IPS DF 6.9 (cell line): ENCODE measurements at regions not wholly inside any gene's neighbourhood (a gene's known extent, or its start where the extent isn't known, plus 50 kb on each side); places are given as distances from the start of the nearest gene placed in this dataset.

Source experiments
- DNase-seq: peaks from one replicate; pipeline ENCODE4 v3.0.0-alpha.2; 2013; ENCODE audit warnings: low read depth, low spot score
- H3K27ac ChIP-seq: one replicate; pipeline ENCODE4 v1.5.1; 2013; ENCODE audit warnings: low read length, control low read depth
- H3K27me3 ChIP-seq: 2 replicates; pipeline ENCODE4 v1.6.1; 2013; ENCODE audit warnings: mild to moderate bottlenecking, low read length; ENCODE audit not compliant: control insufficient read depth, insufficient read depth
- H3K36me3 ChIP-seq: 2 replicates; pipeline ENCODE4 v1.6.1; 2013; ENCODE audit warnings: low read length; ENCODE audit not compliant: control insufficient read depth, insufficient read depth
- H3K4me1 ChIP-seq: 2 replicates; pipeline ENCODE4 v1.6.1; 2013; ENCODE audit warnings: low read length; ENCODE audit not compliant: control insufficient read depth, insufficient read depth
- H3K4me3 ChIP-seq: 2 replicates; pipeline ENCODE4 v1.5.1; 2013; ENCODE audit warnings: mild to moderate bottlenecking, low read length
- H3K9me3 ChIP-seq: 2 replicates; pipeline ENCODE4 v1.6.1; 2013; ENCODE audit warnings: low read length, inconsistent platforms; ENCODE audit not compliant: control insufficient read depth, insufficient read depth
- WGBS: extraction: QIAGEN DNeasy Blood & Tissue Kit; methylation state at CpG from one replicate; pipeline ENCODE4 v1.1.7; 2013; ENCODE audit warnings: mixed read lengths, missing lambda C conversion rate; ENCODE audit not compliant: insufficient read length, insufficient coverage; 5-methylcytosine and 5-hydroxymethylcytosine counted together

DNA sequence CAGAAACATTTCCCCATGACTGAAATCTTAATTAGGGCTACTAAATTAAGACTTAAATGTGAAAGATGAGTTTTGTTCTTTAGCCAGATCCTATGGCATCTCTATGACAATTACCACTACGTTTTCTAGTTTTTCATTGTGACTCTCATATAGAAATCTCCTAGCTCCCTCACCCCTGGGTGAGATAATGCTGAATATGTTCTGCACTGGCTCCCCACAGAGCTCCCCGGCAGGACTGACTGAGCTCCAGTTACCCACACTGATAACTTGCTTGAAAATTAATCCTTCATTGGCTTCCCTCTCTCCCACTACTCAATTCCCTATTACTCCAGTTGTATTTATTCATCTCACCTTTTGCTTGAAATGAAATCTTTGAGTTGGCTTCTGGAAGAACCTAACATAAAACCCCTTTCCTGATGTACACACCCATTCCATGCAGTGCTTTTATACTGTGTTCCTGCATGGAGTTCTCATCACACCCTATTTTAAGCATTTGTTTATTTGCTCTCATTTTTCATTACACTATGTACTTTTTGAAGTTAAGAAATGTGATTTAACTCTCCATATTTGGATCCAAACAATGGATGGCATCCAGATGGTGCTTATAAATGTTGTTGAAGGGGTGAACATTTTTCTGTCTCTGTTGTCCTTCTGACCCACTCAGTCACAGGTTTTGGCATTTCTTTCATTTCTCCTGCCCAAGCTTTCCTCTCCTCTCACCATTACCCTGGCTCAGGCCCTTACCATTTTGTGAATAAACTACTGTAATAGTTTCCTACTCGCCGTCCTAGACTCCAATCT is 623.4 kb downstream of the SPRY1 start:
- no peak overlapping the region for H3K4me3 ChIP-seq

DNA sequence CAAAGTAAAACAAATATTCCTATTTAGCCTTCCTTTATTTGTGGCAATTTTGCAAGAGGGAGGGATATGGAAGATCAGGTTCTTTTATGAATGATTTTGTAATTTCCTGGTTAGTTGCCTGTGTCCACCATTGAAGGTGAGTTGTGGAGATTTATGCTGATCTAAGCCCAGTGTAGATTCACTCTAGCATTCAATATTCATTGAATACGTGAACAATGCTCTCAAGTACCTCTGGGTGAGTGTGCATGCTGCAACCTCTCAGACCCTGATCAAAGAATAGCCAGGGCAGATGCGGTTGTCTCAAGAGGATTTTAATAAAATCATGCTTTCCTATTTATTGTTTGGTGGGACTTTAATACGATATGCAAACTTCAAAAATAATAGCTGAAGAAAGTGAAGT is 628.4 kb downstream of the SPRY1 start:
- no peaks in the 10 kb centered on the region for H3K9me3 ChIP-seq
- H3K4me3 ChIP-seq = no peak overlapping the region
- DNase-seq = no peak
- no peak overlapping the region for H3K27ac ChIP-seq
- H3K4me1 ChIP-seq = no peaks in the 10 kb centered on the region
- H3K36me3 ChIP-seq = no peaks in the 10 kb centered on the region
- H3K27me3 ChIP-seq = no peaks in the 10 kb centered on the region
- WGBS = no CpG with 5 or more reads among the region's 3 CpGs

More for the DNA sequence above, 623.4 kb downstream of the SPRY1 start:
- no peaks in the 10 kb centered on the region for H3K36me3 ChIP-seq
- no peaks in the 10 kb centered on the region for H3K9me3 ChIP-seq
- no CpG with 5 or more reads among the region's 4 CpGs for WGBS
- H3K27ac ChIP-seq = no peak overlapping the region
- no peak for DNase-seq
- H3K4me1 ChIP-seq = no peaks in the 10 kb centered on the region
- H3K27me3 ChIP-seq = no peaks in the 10 kb centered on the region

- Histone ChIP-seq H3K27ac (no peak overlapping the region), H3K27me3 (no peaks in the 10 kb centered on the region), H3K4me1 (no peaks in the 10 kb centered on the region), H3K4me3 (no peak overlapping the region), H3K36me3 (no peaks in the 10 kb centered on the region), H3K9me3 (no peaks in the 10 kb centered on the region)
- WGBS = no CpG with 5 or more reads among the region's 9 CpGs
- no peak for DNase-seq
These were observed 628.8 kb downstream of the SPRY1 start for GRCh38 chr4:124025428-124025827.

- no peak overlapping the region for H3K4me3 ChIP-seq
- DNase-seq = no peak
These were observed 631.6 kb downstream of the SPRY1 start for GRCh38 chr4:124028182-124028581.

DNA sequence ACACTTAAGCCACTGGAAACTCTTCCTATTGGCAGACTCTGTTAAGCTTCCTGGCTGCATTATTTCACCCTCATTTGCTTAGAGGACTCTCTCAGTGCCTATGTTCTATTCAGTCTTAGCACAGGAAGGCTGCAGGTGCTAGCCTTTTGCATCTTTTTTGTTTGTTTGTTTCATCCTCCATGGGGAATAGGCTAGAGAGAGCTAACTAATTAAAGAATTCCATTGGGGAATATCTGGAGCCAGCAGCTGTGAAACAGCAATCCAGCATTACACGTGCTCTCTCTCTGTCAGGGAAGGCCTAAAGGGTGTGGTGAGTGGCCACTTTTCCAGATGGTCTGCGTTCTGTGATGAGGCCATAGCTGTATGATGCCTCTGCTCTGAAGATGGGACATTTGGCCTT is 633.6 kb downstream of the SPRY1 start:
- Histone ChIP-seq H3K9me3 (no peaks in the 10 kb centered on the region), H3K4me3 (no peak overlapping the region), H3K36me3 (no peaks in the 10 kb centered on the region), H3K27me3 (no peaks in the 10 kb centered on the region), H3K27ac (no peak overlapping the region), H3K4me1 (no peaks in the 10 kb centered on the region)
- no peak for DNase-seq
- WGBS = no CpG with 5 or more reads among the region's 2 CpGs

More at GRCh38 chr4:124028182-124028581, 631.6 kb downstream of the SPRY1 start:
- Histone ChIP-seq H3K36me3 (no peaks in the 10 kb centered on the region), H3K27ac (no peak overlapping the region), H3K27me3 (no peaks in the 10 kb centered on the region), H3K4me1 (no peaks in the 10 kb centered on the region), H3K9me3 (no peaks in the 10 kb centered on the region)
- WGBS = no CpG with 5 or more reads among the region's 4 CpGs

- H3K27me3 ChIP-seq = no peaks in the 10 kb centered on the region
- no peaks in the 10 kb centered on the region for H3K36me3 ChIP-seq
- H3K4me1 ChIP-seq = no peaks in the 10 kb centered on the region
- H3K27ac ChIP-seq = no peak overlapping the region
- no CpG with 5 or more reads among the region's 1 CpG for WGBS
- DNase-seq = no peak
- H3K4me3 ChIP-seq = no peak overlapping the region
- H3K9me3 ChIP-seq = no peaks in the 10 kb centered on the region
These were observed 635.4 kb downstream of the SPRY1 start for GRCh38 chr4:124032035-124032434.

DNA sequence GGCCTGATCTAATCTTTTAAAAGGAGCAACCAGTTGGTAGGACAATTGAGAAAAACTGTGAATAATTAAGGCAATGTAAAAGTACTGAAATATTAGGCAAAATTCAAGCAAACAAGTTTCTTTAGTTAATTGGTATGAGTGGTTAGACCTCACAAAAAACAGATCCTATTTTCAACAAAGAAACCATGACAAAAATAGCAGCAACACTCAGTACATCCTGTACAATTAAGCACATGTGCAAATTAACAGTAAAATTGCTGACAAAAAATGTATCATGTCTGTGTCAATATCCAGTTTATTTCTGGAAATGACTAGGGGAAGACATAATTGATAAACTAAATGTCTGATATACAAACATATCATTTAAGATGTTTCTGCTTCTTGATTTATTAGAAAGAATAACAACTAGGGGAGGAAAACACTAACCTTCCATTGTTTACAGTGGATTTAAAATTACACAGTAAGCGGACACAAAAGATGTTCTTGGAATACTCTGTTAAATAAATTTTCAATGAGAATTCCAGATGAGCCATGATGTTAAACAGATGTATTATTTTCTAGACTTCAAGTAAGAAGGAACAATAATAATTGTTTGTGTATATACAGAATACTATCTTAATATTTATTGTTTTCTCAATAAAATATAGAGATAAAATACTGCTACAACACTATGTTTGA is 638.9 kb downstream of the SPRY1 start:
- no peaks in the 10 kb centered on the region for H3K4me1 ChIP-seq
- no peaks in the 10 kb centered on the region for H3K9me3 ChIP-seq
- no peak for DNase-seq
- no peak overlapping the region for H3K4me3 ChIP-seq
- H3K36me3 ChIP-seq = no peaks in the 10 kb centered on the region
- H3K27me3 ChIP-seq = no peaks in the 10 kb centered on the region
- no CpG with 5 or more reads among the region's 1 CpG for WGBS
- no peak overlapping the region for H3K27ac ChIP-seq

GRCh38 chr4:124037236-124037635 is 640.6 kb downstream of the SPRY1 start:
- Histone ChIP-seq H3K27ac (no peak overlapping the region), H3K4me1 (no peaks in the 10 kb centered on the region)
- no peak for DNase-seq

DNA sequence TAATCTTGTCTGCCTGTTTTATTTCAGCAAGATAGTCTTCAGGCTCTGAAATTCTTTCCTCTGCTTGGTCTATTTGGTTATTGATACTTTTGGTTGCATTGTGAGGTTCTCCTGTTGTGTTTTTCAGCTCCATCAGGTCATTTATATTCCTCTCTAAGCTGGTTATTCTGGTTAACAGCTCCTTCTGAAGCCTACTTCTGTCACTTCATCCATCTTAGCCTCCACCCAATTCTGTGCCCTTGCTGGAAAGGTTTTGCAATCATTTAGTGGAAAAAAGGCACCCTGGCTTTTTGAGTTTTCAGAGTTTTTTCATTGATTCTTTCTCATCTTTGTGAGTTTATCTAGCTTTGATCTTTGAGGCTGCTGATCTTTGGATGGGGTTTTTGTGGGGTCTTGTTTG is 647.7 kb downstream of the SPRY1 start:
- no peaks in the 10 kb centered on the region for H3K9me3 ChIP-seq
- H3K27ac ChIP-seq = no peak overlapping the region
- no peak overlapping the region for H3K4me3 ChIP-seq
- H3K36me3 ChIP-seq = no peaks in the 10 kb centered on the region
- no peaks in the 10 kb centered on the region for H3K4me1 ChIP-seq
- no peaks in the 10 kb centered on the region for H3K27me3 ChIP-seq
- no peak for DNase-seq

More at GRCh38 chr4:124037236-124037635, 640.6 kb downstream of the SPRY1 start:
- H3K9me3 ChIP-seq = no peaks in the 10 kb centered on the region
- H3K4me3 ChIP-seq = no peak overlapping the region
- no peaks in the 10 kb centered on the region for H3K36me3 ChIP-seq
- no peaks in the 10 kb centered on the region for H3K27me3 ChIP-seq

DNA sequence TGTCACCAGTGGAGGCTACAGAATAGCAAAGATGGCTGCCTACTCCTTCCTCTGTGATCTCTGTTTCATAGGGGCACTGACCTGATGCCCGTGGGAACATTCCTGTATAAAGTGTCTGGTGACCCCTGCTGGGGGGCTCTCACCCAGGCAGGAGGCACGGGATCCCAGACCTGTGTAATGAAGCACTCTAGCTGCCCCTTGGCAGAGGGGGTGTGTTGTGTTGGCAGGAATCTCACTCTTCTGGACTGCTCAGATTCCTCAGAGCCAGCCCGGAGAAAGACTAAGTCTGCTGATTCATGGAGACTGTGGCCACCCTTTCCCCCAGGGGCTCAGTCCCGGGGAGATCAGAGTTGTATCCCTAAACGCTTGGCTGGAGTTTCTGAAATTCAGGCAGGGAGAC is 648.3 kb downstream of the SPRY1 start:
- no peaks in the 10 kb centered on the region for H3K9me3 ChIP-seq
- WGBS = no CpG with 5 or more reads among the region's 5 CpGs
- no peak for DNase-seq

DNA sequence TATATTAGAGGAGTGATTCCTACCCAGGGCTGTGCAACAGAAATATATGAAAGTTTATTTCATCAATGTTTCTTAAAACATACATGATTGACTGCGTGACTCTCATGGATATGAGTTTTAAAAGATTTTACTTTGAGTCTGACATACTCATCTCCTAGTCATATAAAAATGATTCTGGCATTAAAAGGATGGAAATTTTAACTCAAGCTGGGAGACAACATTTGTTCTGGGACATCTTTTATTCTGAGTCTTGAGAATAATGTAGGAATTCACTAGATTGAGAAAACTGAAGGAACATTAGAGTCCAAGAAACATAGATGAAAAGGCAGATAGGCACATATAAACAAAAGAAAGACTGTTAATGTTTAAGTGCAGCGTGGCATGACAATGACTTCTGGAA is 649.6 kb downstream of the SPRY1 start:
- Histone ChIP-seq H3K27me3 (no peaks in the 10 kb centered on the region), H3K9me3 (no peaks in the 10 kb centered on the region), H3K36me3 (no peaks in the 10 kb centered on the region), H3K4me3 (no peak overlapping the region), H3K4me1 (no peaks in the 10 kb centered on the region), H3K27ac (no peak overlapping the region)
- DNase-seq = no peak
- no CpG with 5 or more reads among the region's 2 CpGs for WGBS

More for the DNA sequence above, 648.3 kb downstream of the SPRY1 start:
- Histone ChIP-seq H3K27ac (no peak overlapping the region), H3K36me3 (no peaks in the 10 kb centered on the region), H3K4me1 (no peaks in the 10 kb centered on the region), H3K27me3 (no peaks in the 10 kb centered on the region), H3K4me3 (no peak overlapping the region)
